ENCODE measurements at regions not wholly inside any gene's neighbourhood (a gene's known extent, or its start where the extent isn't known, plus 50 kb on each side); places are given as distances from the start of the nearest gene placed in this dataset.
A peak's percentile ranks its signal among the peaks of the same experiment; 100 is the strongest.

DNA sequence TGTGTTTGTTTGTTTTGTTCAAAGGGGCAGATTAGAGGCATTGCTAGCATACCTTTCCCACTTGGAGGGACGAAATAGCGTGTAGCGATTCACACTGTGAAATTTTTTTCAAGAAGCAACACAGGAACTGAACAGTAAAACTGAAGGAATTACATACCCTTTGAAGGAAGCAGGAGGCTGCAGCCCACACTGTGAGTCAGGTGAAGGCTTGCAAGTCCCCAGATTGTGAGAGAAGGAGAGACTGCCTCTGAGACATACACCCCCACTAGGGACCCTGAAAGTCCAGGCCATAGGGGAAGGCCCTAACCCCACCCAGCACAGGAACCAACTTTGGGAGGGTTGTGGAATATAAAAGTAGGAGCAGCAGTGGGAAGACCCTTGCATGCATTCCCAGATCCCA is 69.6 kb upstream of the HS3ST3A1 start:
- H3K27ac ChIP-seq (ENCODE audit: low read depth, low read length), result no peak overlapping the region
- no peaks in the 10 kb centered on the region; a peak in 1 of 7 replicates for H3K27me3 ChIP-seq (replicated peaks in 1 of 4; ENCODE audit: control insufficient read depth in 3 of 4, extremely low read depth in 1 of 4, insufficient read depth in 3 of 4, low read length in 3 of 4)
- DNase-seq (ENCODE audit: low read depth in 1 of 2, low spot score in 2 of 2) (no peak), FAIRE-seq (no peak)
- H4K91ac ChIP-seq (replicated peaks; ENCODE audit: insufficient read length, low read length), result no peak overlapping the region
- H3K36me3 ChIP-seq (ENCODE audit: control insufficient read depth in 2 of 4, insufficient read depth in 4 of 4, low read length in 3 of 4), result no peaks in the 10 kb centered on the region
- H2BK20ac ChIP-seq (ENCODE audit: low read length), result no peak overlapping the region
- H3K4ac ChIP-seq (replicated peaks; ENCODE audit: insufficient read length, low read depth, low read length), result no peak overlapping the region
- H3K56ac ChIP-seq (replicated peaks; ENCODE audit: insufficient read length, low read depth, low read length), result no peak overlapping the region
- H4K20me1 ChIP-seq (replicated peaks in 1 of 2; ENCODE audit: control insufficient read depth in 1 of 2, insufficient read depth in 2 of 2, low read length in 2 of 2), result no peaks in the 10 kb centered on the region
- H3K18ac ChIP-seq (ENCODE audit: extremely low read depth, low read length), result no peak overlapping the region; the same call in 1 of the 2 replicates
- no peak overlapping the region for H2AK5ac ChIP-seq (ENCODE audit: low read depth, low read length)
- H3K79me1 ChIP-seq (ENCODE audit: low read depth, low read length), result no peaks in the 10 kb centered on the region
- no peaks in the 10 kb centered on the region for H3K23me2 ChIP-seq (ENCODE audit: low read depth, low read length)
- peak overlapping the region; percentile 64 for H2BK120ac ChIP-seq (replicated peaks; ENCODE audit: low read depth, low read length)
- WGBS, 2 experiments (ENCODE audit: extremely low coverage in 1 of 2, insufficient coverage in 1 of 2, insufficient read length in 1 of 2, insufficient replicate concordance in 2 of 2, low coverage in 1 of 2, low lambda C conversion rate in 2 of 2, missing lambda C conversion rate in 1 of 2), result 63% methylated on average over 3 of the region's 3 CpGs; no CpG with 5 or more reads in 1 of the 2 experiments
- no peak overlapping the region for H2BK12ac ChIP-seq (ENCODE audit: low read depth, low read length)
- H2BK15ac ChIP-seq (ENCODE audit: low read length), result peak overlapping the region; percentile 10; the same call in 1 of the 2 replicates
- H4K8ac ChIP-seq (ENCODE audit: extremely low read depth, insufficient read depth, low read length), result no peak overlapping the region; the same call in 1 of the 2 replicates
- H3K23ac ChIP-seq (ENCODE audit: insufficient read length), result no peak overlapping the region
- no peak overlapping the region for H2BK5ac ChIP-seq (ENCODE audit: low read depth, low read length)
- no peak overlapping the region; a peak in 1 of 7 replicates for H3K9ac ChIP-seq (replicated peaks in 1 of 4; ENCODE audit: extremely low read depth in 1 of 4, low read depth in 3 of 4, low read length in 3 of 4)
- H3K9me3 ChIP-seq (ENCODE audit: insufficient read depth in 2 of 2, low read depth in 1 of 2, low read length in 1 of 2), result no peaks in the 10 kb centered on the region
- H3K79me2 ChIP-seq (ENCODE audit: control insufficient read depth in 1 of 2, insufficient read depth in 2 of 2, low read length in 2 of 2), result no peaks in the 10 kb centered on the region
- peaks cover 0 to 6% (median 3%) of the 10 kb centered on the region in 4 experiments; a peak in 3 of 7 replicates for H3K4me1 ChIP-seq (replicated peaks in 1 of 4; ENCODE audit: control insufficient read depth in 3 of 4, insufficient read depth in 4 of 4, low read length in 3 of 4)
- peak overlapping the region; percentile 97 for H2AFZ ChIP-seq (ENCODE audit: low read length)
- H3K14ac ChIP-seq (ENCODE audit: insufficient read length), result no peak overlapping the region
- POLR2A ChIA-PET (ENCODE audit: partially characterized antibody), result no interaction called here
- no peak overlapping the region for H3K4me3 ChIP-seq (ENCODE audit: extremely low read depth in 1 of 4, insufficient read depth in 2 of 4, low read depth in 3 of 4, low read length in 4 of 4)
- CTCF ChIA-PET (ENCODE audit: partially characterized antibody), result interaction anchor here (0.5 to 1.0 kb wide), 2 partner anchors 59 to 707 kb away, joined by 3 to 6 read pairs; no protein-coding TSS in a partner anchor
- TF ChIP-seq RBBP5 (IDR thresholded peaks at IDR 0.05; ENCODE audit: borderline replicate concordance, low read depth, low read length) (no peak), TCF12 (IDR thresholded peaks at IDR 0.05; ENCODE audit: low read depth, low read length) (no peak), POLR2A (IDR thresholded peaks at IDR 0.05; ENCODE audit: control extremely low read depth in 1 of 2, low read depth in 2 of 2, low read length in 2 of 2) (no peak), SUZ12 (IDR thresholded peaks at IDR 0.05; ENCODE audit: low read length) (no peak), RNF2 (IDR thresholded peaks at IDR 0.05; ENCODE audit: borderline replicate concordance, low read depth, low read length, missing control alignments, poor library complexity, severe bottlenecking) (no peak), BACH1 (IDR thresholded peaks at IDR 0.05; ENCODE audit: low read length) (no peak), NANOG (IDR thresholded peaks at IDR 0.05; ENCODE audit: insufficient read depth, low read depth, low read length, poor library complexity, severe bottlenecking) (no peak)
- TF ChIP-seq, protein P1, sequence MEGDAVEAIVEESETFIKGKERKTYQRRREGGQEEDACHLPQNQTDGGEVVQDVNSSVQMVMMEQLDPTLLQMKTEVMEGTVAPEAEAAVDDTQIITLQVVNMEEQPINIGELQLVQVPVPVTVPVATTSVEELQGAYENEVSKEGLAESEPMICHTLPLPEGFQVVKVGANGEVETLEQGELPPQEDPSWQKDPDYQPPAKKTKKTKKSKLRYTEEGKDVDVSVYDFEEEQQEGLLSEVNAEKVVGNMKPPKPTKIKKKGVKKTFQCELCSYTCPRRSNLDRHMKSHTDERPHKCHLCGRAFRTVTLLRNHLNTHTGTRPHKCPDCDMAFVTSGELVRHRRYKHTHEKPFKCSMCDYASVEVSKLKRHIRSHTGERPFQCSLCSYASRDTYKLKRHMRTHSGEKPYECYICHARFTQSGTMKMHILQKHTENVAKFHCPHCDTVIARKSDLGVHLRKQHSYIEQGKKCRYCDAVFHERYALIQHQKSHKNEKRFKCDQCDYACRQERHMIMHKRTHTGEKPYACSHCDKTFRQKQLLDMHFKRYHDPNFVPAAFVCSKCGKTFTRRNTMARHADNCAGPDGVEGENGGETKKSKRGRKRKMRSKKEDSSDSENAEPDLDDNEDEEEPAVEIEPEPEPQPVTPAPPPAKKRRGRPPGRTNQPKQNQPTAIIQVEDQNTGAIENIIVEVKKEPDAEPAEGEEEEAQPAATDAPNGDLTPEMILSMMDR (IDR thresholded peaks at IDR 0.05; ENCODE audit: control extremely low read depth in 1 of 3, insufficient read depth in 1 of 3, low read depth in 1 of 3, low read length in 3 of 3), result no peak
- peak overlapping the region; percentile 3 to 37; a peak in 1 of 4 replicates for H3K4me2 ChIP-seq (ENCODE audit: insufficient read depth in 1 of 2, low read depth in 2 of 2, low read length in 2 of 2)
- H4K5ac ChIP-seq (ENCODE audit: insufficient read length, low read depth, low read length), result no peak overlapping the region

All from H1 (cell line).